Heart left ventricle (tissue), 13 donors: ENCODE measurements at regions not wholly inside any gene's neighbourhood (a gene's known extent, or its start where the extent isn't known, plus 50 kb on each side); places are given as distances from the start of the nearest gene placed in this dataset.

Source experiments
- POLR2A ChIP-seq, 2 donors: fragments of 450-650 bp; IDR thresholded peaks; one replicate each; pipeline ENCODE4 v1.6.1; 2017; ENCODE audit warnings: antibody characterized with exemption in 2 of 2, mild to moderate bottlenecking in 2 of 2, moderate library complexity in 2 of 2
- TF ChIP-seq, protein P1 (sequence below), 12 donors: fragments of 200-600 bp; sonication (generic) in 4 of 12; IDR thresholded peaks; one replicate each; pipeline versions ENCODE4 v1.5.0 to v1.8.0; 2018 to 2022; ENCODE audit warnings: antibody characterized with exemption in 12 of 12, mild to moderate bottlenecking in 5 of 12
- donor health status: ischemic (EF 13 %, LVEDD 7.1; RV severe dilation, severe dysfunction).
- donor health status: DM: no; HTN: yes; CAD: no.
- donor health status: DM: no; HTN: no; CAD: no.
- donor health status: ischemic (EF 25% LVEDD 6.9; RV normal size, moderate dysfunction).
- donor health status: ischemic (EF 25% LVEDD 5.7; RV mildly dilated, moderate dysfunction).
- donor health status: ischemic (EF 35%, LVEDD 5.7; RV mildly dilated, moderate dysfunction).
- donor health status: nonischemic (EF 11% LVEDD 7.7; RV severe dilation, severe dysfunction).
- donor health status: DM: yes; HTN: yes; CAD: no.
- donor health status: PGD.
- donor health status: ischemic (EF 29% LVEDD 5.4; RV normal size, mild dysfunction).
- donor health status: nonischemic (EF 23%, LVEDD 6.1; RV moderate dilation, normal function).

- TF ChIP-seq, protein P1, sequence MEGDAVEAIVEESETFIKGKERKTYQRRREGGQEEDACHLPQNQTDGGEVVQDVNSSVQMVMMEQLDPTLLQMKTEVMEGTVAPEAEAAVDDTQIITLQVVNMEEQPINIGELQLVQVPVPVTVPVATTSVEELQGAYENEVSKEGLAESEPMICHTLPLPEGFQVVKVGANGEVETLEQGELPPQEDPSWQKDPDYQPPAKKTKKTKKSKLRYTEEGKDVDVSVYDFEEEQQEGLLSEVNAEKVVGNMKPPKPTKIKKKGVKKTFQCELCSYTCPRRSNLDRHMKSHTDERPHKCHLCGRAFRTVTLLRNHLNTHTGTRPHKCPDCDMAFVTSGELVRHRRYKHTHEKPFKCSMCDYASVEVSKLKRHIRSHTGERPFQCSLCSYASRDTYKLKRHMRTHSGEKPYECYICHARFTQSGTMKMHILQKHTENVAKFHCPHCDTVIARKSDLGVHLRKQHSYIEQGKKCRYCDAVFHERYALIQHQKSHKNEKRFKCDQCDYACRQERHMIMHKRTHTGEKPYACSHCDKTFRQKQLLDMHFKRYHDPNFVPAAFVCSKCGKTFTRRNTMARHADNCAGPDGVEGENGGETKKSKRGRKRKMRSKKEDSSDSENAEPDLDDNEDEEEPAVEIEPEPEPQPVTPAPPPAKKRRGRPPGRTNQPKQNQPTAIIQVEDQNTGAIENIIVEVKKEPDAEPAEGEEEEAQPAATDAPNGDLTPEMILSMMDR (IDR thresholded peaks at IDR 0.05): no peak
- TF ChIP-seq POLR2A (IDR thresholded peaks at IDR 0.05): no peak
These were observed 117.4 kb downstream of the IER5 start for GRCh38 chr1:181205901-181206300.
